ENCODE measurements at regions not wholly inside any gene's neighbourhood (a gene's known extent, or its start where the extent isn't known, plus 50 kb on each side); places are given as distances from the start of the nearest gene placed in this dataset.

- H3K36me3 ChIP-seq = no peaks in the 10 kb centered on the region
- H3K27me3 ChIP-seq = no peaks in the 10 kb centered on the region
- TF ChIP-seq POLR2A (IDR thresholded peaks at IDR 0.05) = no peak
- no peak for TF ChIP-seq POLR2AphosphoS5 (IDR thresholded peaks at IDR 0.05)
- no peak for TF ChIP-seq EP300 (IDR thresholded peaks at IDR 0.05)
- no peak for TF ChIP-seq CTCF (IDR thresholded peaks at IDR 0.05)
- H3K4me3 ChIP-seq = no peak overlapping the region
- no peak overlapping the region for H3K27ac ChIP-seq
- H3K9me3 ChIP-seq = no peaks in the 10 kb centered on the region
- H3K4me1 ChIP-seq = no peaks in the 10 kb centered on the region
- 51% methylated on average over 1 of the region's 1 CpG for WGBS
- no peak for DNase-seq (ENCODE audit: low spot score in 2 of 2)
Observed at GRCh38 chr3:83461411-83461810, 1497.4 kb upstream of the CADM2 start.

- no peaks in the 10 kb centered on the region for H3K27me3 ChIP-seq
- no peak for DNase-seq (ENCODE audit: low spot score in 2 of 2)
- TF ChIP-seq CTCF (IDR thresholded peaks at IDR 0.05) (no peak), POLR2AphosphoS5 (IDR thresholded peaks at IDR 0.05) (no peak), EP300 (IDR thresholded peaks at IDR 0.05) (no peak), POLR2A (IDR thresholded peaks at IDR 0.05) (no peak)
- H3K36me3 ChIP-seq = no peaks in the 10 kb centered on the region
- no peaks in the 10 kb centered on the region for H3K4me1 ChIP-seq
- no peaks in the 10 kb centered on the region for H3K9me3 ChIP-seq
- no peak overlapping the region for H3K4me3 ChIP-seq
- H3K27ac ChIP-seq = no peak overlapping the region
- 93% methylated on average over 13 of the region's 13 CpGs for WGBS
Observed at GRCh38 chr3:83477563-83477962, 1481.2 kb upstream of the CADM2 start.

GRCh38 chr3:83482402-83483070 is 1476.3 kb upstream of the CADM2 start:
- H3K9me3 ChIP-seq = no peaks in the 10 kb centered on the region
- H3K36me3 ChIP-seq = no peaks in the 10 kb centered on the region
- 79% methylated on average over 4 of the region's 4 CpGs for WGBS
- no peak for TF ChIP-seq POLR2A (IDR thresholded peaks at IDR 0.05)
- TF ChIP-seq POLR2AphosphoS5 (IDR thresholded peaks at IDR 0.05) = no peak
- no peak for TF ChIP-seq EP300 (IDR thresholded peaks at IDR 0.05)
- no peak for TF ChIP-seq CTCF (IDR thresholded peaks at IDR 0.05)
- H3K4me3 ChIP-seq = no peak overlapping the region
- DNase-seq (ENCODE audit: low spot score in 2 of 2) = no peak
- H3K27me3 ChIP-seq = no peaks in the 10 kb centered on the region
- H3K27ac ChIP-seq = no peak overlapping the region
- H3K4me1 ChIP-seq = no peaks in the 10 kb centered on the region

GRCh38 chr3:83496462-83496861 is 1462.3 kb upstream of the CADM2 start:
- Histone ChIP-seq H3K9me3 (no peaks in the 10 kb centered on the region), H3K27me3 (no peaks in the 10 kb centered on the region), H3K27ac (no peak overlapping the region), H3K4me1 (no peaks in the 10 kb centered on the region), H3K4me3 (no peak overlapping the region), H3K36me3 (no peaks in the 10 kb centered on the region)
- no peak for TF ChIP-seq EP300 (IDR thresholded peaks at IDR 0.05)
- TF ChIP-seq POLR2A (IDR thresholded peaks at IDR 0.05) = no peak
- TF ChIP-seq CTCF (IDR thresholded peaks at IDR 0.05) = no peak
- no peak for TF ChIP-seq POLR2AphosphoS5 (IDR thresholded peaks at IDR 0.05)
- DNase-seq (ENCODE audit: low spot score in 2 of 2) = no peak
- 15% methylated on average over 1 of the region's 1 CpG for WGBS

GRCh38 chr3:83498361-83499016 is 1460.3 kb upstream of the CADM2 start:
- no peak overlapping the region for H3K4me3 ChIP-seq
- H3K36me3 ChIP-seq = no peaks in the 10 kb centered on the region
- no peak overlapping the region for H3K27ac ChIP-seq
- no peaks in the 10 kb centered on the region for H3K27me3 ChIP-seq
- H3K4me1 ChIP-seq = no peaks in the 10 kb centered on the region
- DNase-seq (ENCODE audit: low spot score in 2 of 2) = no peak
- H3K9me3 ChIP-seq = no peaks in the 10 kb centered on the region
- 76% methylated on average over 1 of the region's 1 CpG for WGBS
- no peak for TF ChIP-seq EP300 (IDR thresholded peaks at IDR 0.05)

All from suprapubic skin (tissue), 4 donors.